ENCODE measurements at regions not wholly inside any gene's neighbourhood (a gene's known extent, or its start where the extent isn't known, plus 50 kb on each side); places are given as distances from the start of the nearest gene placed in this dataset.

GRCh38 chr1:37410815-37411214 is 63.6 kb upstream of the ZC3H12A start:
- CTCF ChIA-PET = interaction anchor here (1.1 kb wide), 1 partner anchor 23 kb away, joined by 5 read pairs; no protein-coding TSS in a partner anchor
- H3K27ac Mint-ChIP-seq = no peak overlapping the region
- peaks cover 55% of the 10 kb centered on the region for H3K27me3 Mint-ChIP-seq
- H3K9ac ChIP-seq (ENCODE audit: low read length) = no peak overlapping the region
- H4K20me1 ChIP-seq (ENCODE audit: control insufficient read depth, insufficient read depth, low read length, poor library complexity, severe bottlenecking) = no peaks in the 10 kb centered on the region
- POLR2A ChIA-PET = no interaction called here
- H3K36me3 ChIP-seq (replicated peaks in 1 of 2; ENCODE audit: control extremely low read depth in 1 of 2, control insufficient read depth in 1 of 2, extremely low read depth in 1 of 2, insufficient read depth in 2 of 2, low read length in 1 of 2) = no peaks in the 10 kb centered on the region
- intact Hi-C loops (cut with micrococcal nuclease) = no loop called here
- peaks cover 2% of the 10 kb centered on the region for H3K9me3 Mint-ChIP-seq (ENCODE audit: insufficient read depth)
- H3K27me3 ChIP-seq (replicated peaks in 1 of 4; ENCODE audit: control extremely low read depth in 1 of 4, control insufficient read depth in 3 of 4, insufficient read depth in 4 of 4, low read length in 3 of 4) = peaks cover 0 to 20% (median 2%) of the 10 kb centered on the region in 4 experiments
- DNase-seq (no peak), ATAC-seq (ENCODE audit: low read depth) (no peak)
- H3K79me2 ChIP-seq (ENCODE audit: control insufficient read depth, insufficient read depth, low read length) = no peaks in the 10 kb centered on the region
- 29% methylated on average over 7 of the region's 7 CpGs for WGBS (ENCODE audit: insufficient coverage)
- no peak overlapping the region for H3K4me3 Mint-ChIP-seq
- peaks cover 0 to 2% (median 0%) of the 10 kb centered on the region in 3 donors for H3K9me3 ChIP-seq (ENCODE audit: control extremely low read depth in 1 of 3, control insufficient read depth in 2 of 3, insufficient read depth in 1 of 3, low read length in 2 of 3)
- no peak overlapping the region for H3K27ac ChIP-seq (ENCODE audit: low read length in 2 of 2)
- H3K4me1 Mint-ChIP-seq = no peaks in the 10 kb centered on the region
- no peaks in the 10 kb centered on the region for H3K4me1 ChIP-seq (ENCODE audit: control insufficient read depth in 2 of 2, insufficient read depth in 2 of 2, low read length in 2 of 2)
- H2AFZ ChIP-seq (ENCODE audit: insufficient read depth, low read depth, low read length, poor library complexity, severe bottlenecking) = no peak overlapping the region
- TF ChIP-seq EZH2 (IDR thresholded peaks at IDR 0.05; ENCODE audit: borderline replicate concordance, insufficient read depth, low read depth, low read length, poor library complexity, severe bottlenecking) = no peak
- TF ChIP-seq CTCF (IDR thresholded peaks at IDR 0.05) = no peak
- no peak overlapping the region for H3K4me3 ChIP-seq (ENCODE audit: control extremely low read depth in 1 of 5, extremely low read depth in 1 of 5, insufficient read depth in 1 of 5, low read depth in 2 of 5, low read length in 4 of 5)
- no peak overlapping the region for H3K4me2 ChIP-seq (replicated peaks; ENCODE audit: low read depth, low read length, poor library complexity, severe bottlenecking)

GRCh38 chr1:37415611-37416244 is 58.7 kb upstream of the ZC3H12A start:
- CTCF ChIA-PET = interaction anchor here (1.9 kb wide), 1 partner anchor 19 kb away, joined by 10 read pairs; no protein-coding TSS in a partner anchor

More at GRCh38 chr1:37415611-37416244, 58.7 kb upstream of the ZC3H12A start:
- H3K9ac ChIP-seq (ENCODE audit: low read length) = no peak overlapping the region
- POLR2A ChIA-PET = no interaction called here
- H3K9me3 ChIP-seq (ENCODE audit: control extremely low read depth in 1 of 3, control insufficient read depth in 2 of 3, insufficient read depth in 1 of 3, low read length in 2 of 3) = peaks cover 0 to 2% (median 0%) of the 10 kb centered on the region in 3 donors
- intact Hi-C loops (cut with micrococcal nuclease) = no loop called here
- no peak overlapping the region for H3K4me3 Mint-ChIP-seq
- WGBS (ENCODE audit: insufficient coverage) = 85% methylated on average over 12 of the region's 13 CpGs
- H3K27me3 ChIP-seq (replicated peaks in 1 of 4; ENCODE audit: control extremely low read depth in 1 of 4, control insufficient read depth in 3 of 4, insufficient read depth in 4 of 4, low read length in 3 of 4) = peaks cover 0 to 13% (median 1%) of the 10 kb centered on the region in 4 experiments
- no peaks in the 10 kb centered on the region for H3K4me1 ChIP-seq (ENCODE audit: control insufficient read depth in 2 of 2, insufficient read depth in 2 of 2, low read length in 2 of 2)
- no peak overlapping the region for H3K4me2 ChIP-seq (replicated peaks; ENCODE audit: low read depth, low read length, poor library complexity, severe bottlenecking)
- no peak overlapping the region for H3K4me3 ChIP-seq (ENCODE audit: control extremely low read depth in 1 of 5, extremely low read depth in 1 of 5, insufficient read depth in 1 of 5, low read depth in 2 of 5, low read length in 4 of 5)
- peaks cover 2% of the 10 kb centered on the region for H3K9me3 Mint-ChIP-seq (ENCODE audit: insufficient read depth)
- H3K27ac Mint-ChIP-seq = no peak overlapping the region
- no peaks in the 10 kb centered on the region for H3K4me1 Mint-ChIP-seq
- H2AFZ ChIP-seq (ENCODE audit: insufficient read depth, low read depth, low read length, poor library complexity, severe bottlenecking) = no peak overlapping the region
- H3K79me2 ChIP-seq (ENCODE audit: control insufficient read depth, insufficient read depth, low read length) = no peaks in the 10 kb centered on the region
- DNase-seq (no peak), ATAC-seq (ENCODE audit: low read depth) (no peak)
- H3K27me3 Mint-ChIP-seq = peaks cover 37% of the 10 kb centered on the region
- no peaks in the 10 kb centered on the region for H4K20me1 ChIP-seq (ENCODE audit: control insufficient read depth, insufficient read depth, low read length, poor library complexity, severe bottlenecking)
- TF ChIP-seq EZH2 (IDR thresholded peaks at IDR 0.05; ENCODE audit: borderline replicate concordance, insufficient read depth, low read depth, low read length, poor library complexity, severe bottlenecking) (no peak), CTCF (IDR thresholded peaks at IDR 0.05) (no peak)
- H3K36me3 ChIP-seq (replicated peaks in 1 of 2; ENCODE audit: control extremely low read depth in 1 of 2, control insufficient read depth in 1 of 2, extremely low read depth in 1 of 2, insufficient read depth in 2 of 2, low read length in 1 of 2) = no peaks in the 10 kb centered on the region
- H3K27ac ChIP-seq (ENCODE audit: low read length in 2 of 2) = no peak overlapping the region
